Effector memory CD8-positive, alpha-beta T cell (primary cell): ENCODE measurements at regions not wholly inside any gene's neighbourhood (a gene's known extent, or its start where the extent isn't known, plus 50 kb on each side); places are given as distances from the start of the nearest gene placed in this dataset.

ENCODE experiments used
- ATAC-seq: fragments of 150-1000 bp; cut with Tn5 transposase; replicated peaks from 2 replicates; pipeline ENCODE4 v1.10.0; 2021; ENCODE audit warnings: mild to moderate bottlenecking, moderate library complexity
- DNase-seq, 3 experiments: peaks; one replicate each; pipeline ENCODE4 v3.0.0; 2021
- H3K27ac Mint-ChIP-seq, 2 donors: one replicate each; pipeline ENCODE4 v1.8.0; 2022; ENCODE audit warnings: mild to moderate bottlenecking in 2 of 2, mixed read lengths in 2 of 2, moderate library complexity in 2 of 2
- H3K27me3 Mint-ChIP-seq, 2 donors: one replicate each; pipeline ENCODE4 v1.8.0; 2022; ENCODE audit warnings: mixed read lengths in 2 of 2
- H3K36me3 Mint-ChIP-seq: one replicate; pipeline ENCODE4 v1.8.0; 2022; ENCODE audit warnings: mild to moderate bottlenecking, moderate library complexity, mixed read lengths; ENCODE audit not compliant: insufficient read depth
- H3K4me1 Mint-ChIP-seq, 2 donors: one replicate each; pipeline ENCODE4 v1.8.0; 2022; ENCODE audit warnings: low read depth in 2 of 2, mixed read lengths in 2 of 2
- H3K4me3 Mint-ChIP-seq, 2 donors: one replicate each; pipeline ENCODE4 v1.8.0; 2022; ENCODE audit warnings: mild to moderate bottlenecking in 2 of 2, mixed read lengths in 2 of 2, moderate library complexity in 2 of 2
- H3K9me3 Mint-ChIP-seq, 2 donors: one replicate each; pipeline ENCODE4 v1.8.0; 2022; ENCODE audit warnings: mixed read lengths in 2 of 2

- no peaks in the 10 kb centered on the region for H3K9me3 Mint-ChIP-seq
- no peaks in the 10 kb centered on the region for H3K36me3 Mint-ChIP-seq
- no peak for ATAC-seq
- peaks cover 0 to 10% of the 10 kb centered on the region in 2 donors for H3K27me3 Mint-ChIP-seq
- no peak overlapping the region for H3K27ac Mint-ChIP-seq
- no peak overlapping the region for H3K4me3 Mint-ChIP-seq
- no peaks in the 10 kb centered on the region for H3K4me1 Mint-ChIP-seq
- no peak for DNase-seq
Measured at GRCh38 chr9:105877721-105878120, 183.4 kb downstream of the TMEM38B start.

- H3K27me3 Mint-ChIP-seq = peaks cover 0 to 7% of the 10 kb centered on the region in 2 donors
- DNase-seq = no peak
- peaks cover 0 to 2% of the 10 kb centered on the region in 2 donors for H3K4me1 Mint-ChIP-seq
- no peak overlapping the region for H3K27ac Mint-ChIP-seq
- no peaks in the 10 kb centered on the region for H3K36me3 Mint-ChIP-seq
- H3K9me3 Mint-ChIP-seq = no peaks in the 10 kb centered on the region
- ATAC-seq = no peak
- no peak overlapping the region for H3K4me3 Mint-ChIP-seq
Measured at GRCh38 chr9:105879181-105879580, 184.8 kb downstream of the TMEM38B start.

- ATAC-seq (no peak), DNase-seq (no peak)
- Mint-ChIP-seq H3K4me1 (peaks cover 0 to 2% of the 10 kb centered on the region in 2 donors), H3K36me3 (no peaks in the 10 kb centered on the region), H3K27me3 (peaks cover 0 to 7% of the 10 kb centered on the region in 2 donors), H3K27ac (no peak overlapping the region), H3K9me3 (no peaks in the 10 kb centered on the region), H3K4me3 (no peak overlapping the region)
Measured at GRCh38 chr9:105880517-105880916, 186.2 kb downstream of the TMEM38B start.

- no peaks in the 10 kb centered on the region for H3K36me3 Mint-ChIP-seq
- no peaks in the 10 kb centered on the region for H3K9me3 Mint-ChIP-seq
- peaks cover 0 to 2% of the 10 kb centered on the region in 2 donors for H3K4me1 Mint-ChIP-seq
- no peak for DNase-seq
- no peak overlapping the region for H3K27ac Mint-ChIP-seq
- no peak overlapping the region for H3K4me3 Mint-ChIP-seq
- peaks cover 0 to 7% of the 10 kb centered on the region in 2 donors for H3K27me3 Mint-ChIP-seq
- no peak for ATAC-seq
Measured at GRCh38 chr9:105881021-105881420, 186.7 kb downstream of the TMEM38B start.

- H3K9me3 Mint-ChIP-seq = no peaks in the 10 kb centered on the region
- H3K4me1 Mint-ChIP-seq = peaks cover 0 to 2% of the 10 kb centered on the region in 2 donors
- H3K27ac Mint-ChIP-seq = no peak overlapping the region
- H3K4me3 Mint-ChIP-seq = no peak overlapping the region
- no peaks in the 10 kb centered on the region for H3K36me3 Mint-ChIP-seq
- DNase-seq (peak; percentile 27 to 43 (median 28)), ATAC-seq (peak; percentile 53)
- H3K27me3 Mint-ChIP-seq = peaks cover 0 to 7% of the 10 kb centered on the region in 2 donors
Measured at GRCh38 chr9:105881654-105882349, 187.5 kb downstream of the TMEM38B start.

- H3K36me3 Mint-ChIP-seq = no peaks in the 10 kb centered on the region
- H3K27ac Mint-ChIP-seq = no peak overlapping the region
- DNase-seq (no peak), ATAC-seq (no peak)
- H3K4me1 Mint-ChIP-seq = peaks cover 0 to 2% of the 10 kb centered on the region in 2 donors
- peaks cover 0 to 7% of the 10 kb centered on the region in 2 donors for H3K27me3 Mint-ChIP-seq
- no peak overlapping the region for H3K4me3 Mint-ChIP-seq
- no peaks in the 10 kb centered on the region for H3K9me3 Mint-ChIP-seq
Measured at GRCh38 chr9:105883847-105884246, 189.5 kb downstream of the TMEM38B start.

- Mint-ChIP-seq H3K4me3 (no peak overlapping the region), H3K27me3 (peaks cover 0 to under 1% of the 10 kb centered on the region in 2 donors), H3K9me3 (no peaks in the 10 kb centered on the region), H3K36me3 (no peaks in the 10 kb centered on the region), H3K4me1 (peaks cover 0 to 2% of the 10 kb centered on the region in 2 donors), H3K27ac (no peak overlapping the region)
- ATAC-seq (no peak), DNase-seq (no peak)
Measured at GRCh38 chr9:105884416-105884815, 190.1 kb downstream of the TMEM38B start.

- Mint-ChIP-seq H3K4me3 (no peak overlapping the region), H3K27ac (no peak overlapping the region), H3K36me3 (no peaks in the 10 kb centered on the region), H3K4me1 (peaks cover 0 to 2% of the 10 kb centered on the region in 2 donors), H3K27me3 (no peaks in the 10 kb centered on the region), H3K9me3 (no peaks in the 10 kb centered on the region)
- ATAC-seq (no peak), DNase-seq (no peak)
Measured at GRCh38 chr9:105886136-105886535, 191.8 kb downstream of the TMEM38B start.

GRCh38 chr9:105887679-105888078 lies 193.3 kb downstream of the TMEM38B start:
- Mint-ChIP-seq H3K4me3 (no peak overlapping the region), H3K36me3 (no peaks in the 10 kb centered on the region), H3K27me3 (no peaks in the 10 kb centered on the region), H3K9me3 (no peaks in the 10 kb centered on the region), H3K4me1 (peaks cover 0 to 2% of the 10 kb centered on the region in 2 donors), H3K27ac (no peak overlapping the region)
- ATAC-seq (no peak), DNase-seq (no peak)

- Mint-ChIP-seq H3K27me3 (no peaks in the 10 kb centered on the region), H3K4me3 (no peak overlapping the region), H3K9me3 (no peaks in the 10 kb centered on the region), H3K36me3 (no peaks in the 10 kb centered on the region), H3K4me1 (no peaks in the 10 kb centered on the region), H3K27ac (no peak overlapping the region)
- ATAC-seq (no peak), DNase-seq (no peak)
Measured at GRCh38 chr9:105890046-105890822, 195.9 kb downstream of the TMEM38B start.

- Mint-ChIP-seq H3K9me3 (peaks cover 0 to 3% of the 10 kb centered on the region in 2 donors), H3K36me3 (no peaks in the 10 kb centered on the region), H3K4me3 (no peak overlapping the region), H3K27me3 (peaks cover 0 to 6% of the 10 kb centered on the region in 2 donors), H3K27ac (no peak overlapping the region), H3K4me1 (no peaks in the 10 kb centered on the region)
- ATAC-seq (no peak), DNase-seq (no peak)
Measured at GRCh38 chr9:105900123-105900522, 205.8 kb downstream of the TMEM38B start.

- Mint-ChIP-seq H3K4me3 (no peak overlapping the region), H3K4me1 (no peaks in the 10 kb centered on the region), H3K9me3 (peaks cover 0 to 3% of the 10 kb centered on the region in 2 donors), H3K27ac (no peak overlapping the region), H3K36me3 (no peaks in the 10 kb centered on the region), H3K27me3 (peaks cover 0 to 6% of the 10 kb centered on the region in 2 donors)
- ATAC-seq = no peak
- no peak for DNase-seq
Measured at GRCh38 chr9:105901514-105902109, 207.3 kb downstream of the TMEM38B start.

- no peak for ATAC-seq
- H3K4me1 Mint-ChIP-seq = no peaks in the 10 kb centered on the region
- no peaks in the 10 kb centered on the region for H3K27me3 Mint-ChIP-seq
- H3K27ac Mint-ChIP-seq = no peak overlapping the region
- H3K4me3 Mint-ChIP-seq = no peak overlapping the region
- DNase-seq = no peak
- H3K9me3 Mint-ChIP-seq = peaks cover 0 to 5% of the 10 kb centered on the region in 2 donors
- H3K36me3 Mint-ChIP-seq = no peaks in the 10 kb centered on the region
Measured at GRCh38 chr9:105908069-105908468, 213.7 kb downstream of the TMEM38B start.
